Suprapubic skin (tissue), 3 donors: ENCODE measurements at regions not wholly inside any gene's neighbourhood (a gene's known extent, or its start where the extent isn't known, plus 50 kb on each side); places are given as distances from the start of the nearest gene placed in this dataset.

Experiments used
- CTCF ChIP-seq, 2 donors: fragments of 200-600 bp in 1 of 2; fragments of 450-650 bp in 1 of 2; sonication (generic) in 1 of 2; IDR thresholded peaks; one replicate each; pipeline ENCODE4 v1.5.1; 2016 to 2019; ENCODE audit warnings: antibody characterized with exemption in 2 of 2, mild to moderate bottlenecking in 1 of 2, moderate library complexity in 1 of 2
- POLR2AphosphoS5 ChIP-seq, 3 donors: sonication (generic); formaldehyde crosslinking; IDR thresholded peaks; one replicate each; pipeline ENCODE4 v1.6.1; 2017; ENCODE audit warnings: antibody characterized with exemption in 3 of 3

- TF ChIP-seq CTCF (IDR thresholded peaks at IDR 0.05) (no peak), POLR2AphosphoS5 (IDR thresholded peaks at IDR 0.05) (no peak)
Measured at GRCh38 chr3:26428992-26429391, 193.6 kb upstream of the LRRC3B start.
